ENCODE measurements at regions not wholly inside any gene's neighbourhood (a gene's known extent, or its start where the extent isn't known, plus 50 kb on each side); places are given as distances from the start of the nearest gene placed in this dataset.

GRCh38 chr6:141677598-141678211 is 455.0 kb upstream of the GJE1 start:
- DNase-seq (ENCODE audit: low read depth), result peak; percentile 36

- DNase-seq (ENCODE audit: low read depth), result no peak
Observed at GRCh38 chr6:141675957-141676356, 456.8 kb upstream of the GJE1 start.

- no peak for DNase-seq (ENCODE audit: low read depth)
Observed at GRCh38 chr6:141669141-141669540, 463.6 kb upstream of the GJE1 start.

DNA sequence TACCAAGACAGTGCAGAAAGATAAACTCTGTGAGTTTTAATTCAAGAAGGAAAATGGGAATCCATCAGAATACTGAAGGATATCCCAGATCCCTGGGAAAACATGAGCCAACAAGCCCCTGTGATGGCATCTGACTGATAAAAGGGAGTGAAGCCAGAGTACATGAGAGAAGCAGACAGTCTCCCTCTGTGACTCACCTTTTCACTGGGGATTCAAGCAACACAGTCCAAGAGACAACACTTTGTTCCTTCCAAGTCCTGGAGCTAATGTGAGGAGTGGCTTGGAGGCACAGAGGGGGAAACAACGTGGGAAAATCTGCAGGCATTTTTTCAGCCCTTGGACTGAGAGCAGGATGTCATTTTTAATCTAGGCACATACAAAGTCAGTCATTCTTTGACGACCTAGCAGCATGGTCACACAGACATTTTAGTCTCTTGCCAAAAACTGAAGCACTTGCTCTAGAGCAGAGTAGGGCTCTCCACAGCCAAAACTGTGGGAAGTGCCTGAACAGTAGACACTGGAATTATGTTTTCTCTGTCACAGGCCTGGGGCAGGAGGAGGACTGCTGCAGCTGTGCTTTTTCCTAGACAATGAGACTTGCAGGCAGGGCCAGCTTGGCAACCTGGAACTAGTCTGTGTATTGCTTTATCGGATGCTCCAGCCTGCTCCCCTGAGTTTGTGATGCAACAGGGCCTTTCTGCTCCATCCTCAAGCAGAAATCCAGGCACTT is 465.0 kb upstream of the GJE1 start:
- no peak for DNase-seq (ENCODE audit: low read depth)

DNA sequence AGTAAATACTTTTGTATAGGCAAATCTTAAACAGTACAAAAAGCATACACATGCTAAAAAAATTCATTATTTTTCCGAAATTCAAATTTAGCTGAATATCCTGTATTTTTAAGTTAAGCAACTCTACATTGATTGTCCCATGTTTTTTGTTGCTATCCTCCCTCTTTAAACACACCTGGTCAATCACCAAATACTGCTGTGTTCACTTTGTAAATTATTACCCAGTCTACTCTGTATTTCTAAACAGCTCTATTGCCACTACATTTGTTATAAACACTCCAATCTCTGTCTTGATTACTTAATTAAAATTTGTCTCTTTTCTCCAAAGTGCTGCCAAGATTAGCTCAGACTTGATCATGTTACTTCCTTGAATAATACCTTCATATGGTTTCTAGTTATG is 466.5 kb upstream of the GJE1 start:
- DNase-seq (ENCODE audit: low read depth), result no peak

- DNase-seq (ENCODE audit: low read depth), result no peak
Observed at GRCh38 chr6:141664744-141665143, 468.0 kb upstream of the GJE1 start.

DNA sequence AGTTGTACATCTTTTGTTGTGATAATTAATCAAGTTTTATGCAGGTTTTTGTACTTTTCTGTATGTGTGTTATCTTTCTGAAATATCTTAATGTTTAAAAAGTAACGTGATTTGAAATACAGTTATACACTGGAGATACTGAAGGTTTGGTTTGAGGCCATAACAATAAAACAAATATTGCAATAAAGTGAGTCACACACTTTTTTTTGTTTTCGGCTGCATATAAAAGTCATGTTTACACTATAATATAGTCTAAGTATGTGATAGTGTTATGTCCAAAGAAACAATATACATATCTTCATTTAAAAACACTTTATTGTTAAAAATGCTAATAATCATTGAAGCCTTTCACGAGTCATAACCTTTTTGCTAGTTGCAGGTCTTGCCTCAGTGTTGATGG is 473.1 kb upstream of the GJE1 start:
- no peak for DNase-seq (ENCODE audit: low read depth)

DNA sequence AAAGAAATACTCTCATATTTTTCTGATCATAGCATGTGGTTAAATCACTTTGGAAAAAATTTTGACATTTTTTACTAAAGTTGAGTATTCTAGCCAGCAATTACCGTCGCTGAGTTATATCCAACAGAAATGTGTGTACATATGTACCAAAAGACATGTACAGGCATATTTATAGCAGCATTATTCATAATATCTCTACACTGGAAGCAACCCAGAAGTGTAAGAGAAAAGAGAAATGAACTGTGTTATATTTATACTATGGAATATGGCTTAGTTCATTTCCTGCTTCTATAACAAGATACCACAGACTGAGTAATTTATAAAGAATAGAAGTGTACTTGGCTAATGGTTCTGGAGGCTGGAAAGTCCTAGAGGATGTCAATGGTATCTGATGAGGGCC is 474.0 kb upstream of the GJE1 start:
- DNase-seq (ENCODE audit: low read depth), result no peak

- DNase-seq (ENCODE audit: low read depth), result no peak
Observed at GRCh38 chr6:141657812-141658211, 474.9 kb upstream of the GJE1 start.

DNA sequence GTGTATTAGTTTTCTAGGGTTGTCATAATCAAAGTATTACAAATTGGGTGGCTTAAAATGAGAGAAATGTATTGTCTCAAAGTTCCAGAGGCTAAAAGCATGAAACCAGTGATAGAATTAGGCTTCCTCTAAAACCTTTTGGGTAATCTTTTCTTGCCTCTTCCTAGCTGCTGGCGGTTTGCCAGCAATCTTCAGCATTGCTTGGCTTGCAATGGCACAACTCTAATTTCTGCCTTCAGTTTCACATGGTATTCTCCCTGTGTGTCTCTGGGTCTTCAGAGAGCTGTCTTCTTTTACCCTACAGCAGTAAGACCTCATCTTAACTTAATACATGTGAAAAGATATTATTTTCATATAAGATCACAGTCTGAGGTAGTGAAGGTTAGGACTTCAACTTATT is 479.1 kb upstream of the GJE1 start:
- DNase-seq (ENCODE audit: low read depth), result no peak

DNA sequence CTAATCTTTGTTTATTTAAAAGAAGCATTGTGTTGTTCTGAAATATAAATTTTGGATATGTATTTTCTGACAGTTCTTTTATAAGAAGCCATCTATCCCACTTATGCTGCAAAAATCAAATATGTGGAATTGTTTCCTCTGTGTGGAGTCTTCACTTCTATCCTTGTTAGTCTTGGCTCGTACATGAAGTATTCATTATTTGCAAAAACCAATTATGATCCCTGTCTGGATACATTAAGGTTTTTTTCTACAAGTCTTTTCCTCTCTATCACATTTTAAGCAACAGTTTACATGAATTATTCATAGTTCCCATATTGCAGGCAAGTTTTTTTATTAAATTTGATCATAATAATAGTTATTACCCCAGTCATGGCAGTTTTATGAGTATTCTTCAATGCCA is 490.8 kb upstream of the GJE1 start:
- DNase-seq (ENCODE audit: low read depth), result no peak

DNA sequence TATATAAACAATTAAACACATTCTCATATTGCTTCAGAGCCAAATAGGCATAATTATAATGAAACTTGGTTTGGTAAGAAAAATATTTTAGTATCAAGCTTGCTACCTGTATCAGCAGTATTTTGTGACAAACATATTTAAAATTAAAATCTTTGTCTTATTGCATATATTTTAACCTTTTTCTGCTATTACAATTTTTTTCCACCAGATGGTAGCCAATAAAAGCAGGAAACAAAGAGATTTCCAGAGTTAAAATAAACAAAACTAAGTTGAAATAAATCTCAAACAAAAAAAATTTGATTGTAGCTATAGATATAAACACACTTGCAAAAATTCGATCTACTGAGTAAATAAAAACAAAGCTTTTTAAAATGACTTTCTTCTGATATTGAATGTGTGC is 491.3 kb upstream of the GJE1 start:
- no peak for DNase-seq (ENCODE audit: low read depth)

DNA sequence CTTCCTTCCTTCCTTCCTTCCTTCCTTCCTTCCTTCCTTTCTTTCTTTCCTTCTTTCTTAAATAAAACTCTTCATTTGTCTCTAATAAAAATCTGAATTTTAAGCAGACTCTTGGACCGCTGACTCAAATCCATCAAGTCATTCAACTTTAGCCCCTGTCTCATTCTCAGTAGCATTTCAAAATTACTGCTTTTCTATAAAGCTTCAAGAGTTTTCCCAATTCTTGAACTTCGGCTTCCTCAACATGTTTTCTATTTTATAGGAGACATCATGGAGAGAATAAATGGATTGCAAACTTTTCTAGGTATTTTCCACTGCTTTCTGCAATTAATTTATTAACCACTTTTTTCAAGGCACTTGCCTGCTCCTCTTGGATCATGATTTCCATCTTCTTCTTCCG is 497.1 kb upstream of the GJE1 start:
- no peak for DNase-seq (ENCODE audit: low read depth)

DNA sequence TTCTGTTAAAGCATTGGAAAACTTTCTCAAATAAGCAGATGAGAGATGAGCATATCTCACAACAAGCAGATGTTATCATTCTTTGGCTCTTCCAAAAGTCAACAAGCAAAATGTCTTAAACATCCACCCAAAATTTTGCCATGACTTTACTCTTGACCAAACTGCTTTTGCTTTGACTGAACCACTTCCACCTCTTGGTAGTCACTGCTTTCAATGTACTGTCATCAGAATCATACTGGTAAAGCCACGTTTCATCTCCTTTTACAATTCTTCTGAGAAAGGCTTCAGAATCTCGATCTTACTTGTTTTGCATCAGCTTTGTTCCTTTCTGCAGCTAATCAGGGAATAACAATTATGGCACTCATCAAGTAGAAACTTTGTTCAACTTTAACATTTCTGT is 498.5 kb upstream of the GJE1 start:
- DNase-seq (ENCODE audit: low read depth), result no peak

GRCh38 chr6:141624301-141624700 is 508.4 kb upstream of the GJE1 start:
- DNase-seq (ENCODE audit: low read depth), result no peak

- DNase-seq (ENCODE audit: low read depth), result no peak
Observed at GRCh38 chr6:141618180-141618581, 514.5 kb upstream of the GJE1 start.

GRCh38 chr6:141610741-141611140 is 522.0 kb upstream of the GJE1 start:
- DNase-seq (ENCODE audit: low read depth), result no peak

GRCh38 chr6:141607956-141608355 is 524.8 kb upstream of the GJE1 start:
- DNase-seq (ENCODE audit: low read depth), result no peak

GRCh38 chr6:141598487-141598886 is 534.2 kb upstream of the GJE1 start:
- DNase-seq (ENCODE audit: low read depth), result no peak

DNA sequence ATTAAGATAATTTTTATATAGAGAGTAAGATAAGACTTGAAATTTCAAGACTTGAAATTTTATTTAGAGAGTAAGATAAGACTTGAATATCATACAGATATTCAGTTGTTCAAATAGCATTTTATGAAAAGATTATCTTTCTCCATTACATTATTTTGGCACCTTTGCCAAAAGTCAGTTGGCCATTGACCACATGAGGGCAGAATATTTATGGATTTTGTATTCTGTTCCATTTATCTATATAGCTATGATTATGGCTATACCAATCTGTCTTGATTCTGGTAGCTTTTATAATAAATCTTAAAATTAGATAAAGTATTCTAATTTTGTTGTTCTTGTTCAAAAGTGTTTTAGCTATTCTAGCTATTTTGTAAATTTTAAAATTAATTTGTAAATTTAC is 537.9 kb upstream of the GJE1 start:
- no peak for DNase-seq (ENCODE audit: low read depth)

- DNase-seq (ENCODE audit: low read depth), result no peak
Observed at GRCh38 chr6:141593311-141593710, 539.4 kb upstream of the GJE1 start.

DNA sequence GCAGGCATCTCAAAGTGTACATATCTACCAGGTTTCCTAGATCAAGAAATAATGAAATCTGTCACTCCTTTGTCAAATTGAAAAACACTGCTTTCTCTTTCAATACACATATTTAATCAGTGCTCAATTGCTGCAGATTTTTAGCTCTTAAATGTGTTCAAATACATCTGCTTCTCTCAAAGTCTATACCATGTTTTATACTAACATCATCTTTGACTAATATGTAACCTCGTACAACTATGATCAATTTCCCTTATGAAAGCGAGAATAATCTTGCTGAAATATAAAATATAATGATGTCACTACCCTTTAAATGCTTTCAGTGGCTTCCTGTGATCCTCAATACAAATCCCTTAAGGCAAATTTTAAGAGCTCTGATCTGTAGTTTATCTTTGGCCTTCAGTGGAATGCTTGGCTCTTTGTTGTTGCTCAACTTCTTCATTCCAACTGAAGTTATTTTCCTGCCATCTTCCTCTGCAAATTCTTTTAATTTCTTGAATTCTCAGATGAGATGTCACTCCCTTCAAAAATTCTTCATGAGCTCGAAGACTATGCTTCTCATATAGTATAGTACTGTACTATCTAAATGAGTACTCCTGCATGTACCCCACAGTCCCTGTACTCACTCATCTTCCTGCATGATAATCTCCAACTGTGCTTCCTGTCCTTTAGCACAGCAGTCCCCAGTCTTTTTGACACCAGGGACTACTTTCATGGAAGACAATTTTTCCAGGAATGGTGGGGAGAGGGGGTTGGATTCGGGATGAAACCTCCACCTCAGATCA is 545.1 kb upstream of the GJE1 start:
- DNase-seq (ENCODE audit: low read depth), result peak; percentile 77

DNA sequence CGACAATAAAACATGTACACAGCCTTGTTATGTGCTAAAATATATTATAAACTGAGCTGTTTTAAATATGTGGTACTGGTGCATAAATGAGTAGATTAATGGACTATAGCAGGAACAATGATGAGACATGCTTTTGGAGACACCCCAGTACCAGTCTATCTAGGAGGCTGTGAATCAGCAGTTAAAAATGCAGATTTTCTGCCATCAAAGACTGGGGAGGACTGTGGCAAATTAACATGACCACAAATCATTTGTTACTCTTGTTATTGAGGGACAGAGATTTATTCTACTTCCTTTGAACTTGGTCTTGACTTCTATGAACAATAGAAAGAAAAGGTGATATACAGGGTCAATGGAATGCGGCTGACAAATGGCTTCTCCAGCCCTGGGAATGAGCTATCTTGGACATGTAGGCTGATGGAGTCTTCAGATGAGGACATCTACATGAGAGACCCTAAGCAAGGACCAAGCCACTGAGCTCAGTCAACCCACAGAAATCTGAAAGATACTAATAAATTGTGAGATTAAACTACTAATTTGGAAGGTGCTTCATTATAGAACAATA is 551.7 kb upstream of the GJE1 start:
- peak; percentile 42 for DNase-seq (ENCODE audit: low read depth)
